Mesothelial cell of epicardium (in vitro differentiated cells): ENCODE measurements at regions not wholly inside any gene's neighbourhood (a gene's known extent, or its start where the extent isn't known, plus 50 kb on each side); places are given as distances from the start of the nearest gene placed in this dataset.

Experiments
- DNase-seq, 2 experiments: peaks; one replicate each; pipeline ENCODE4 v3.0.0; 2021; ENCODE audit warnings: low spot score in 2 of 2; ENCODE audit not compliant: unreplicated experiment in 2 of 2
- H3K27ac Mint-ChIP-seq: 2 replicates; pipeline ENCODE4 v1.8.0; 2021; ENCODE audit warnings: mixed read lengths
- H3K27me3 Mint-ChIP-seq: 2 replicates; pipeline ENCODE4 v1.8.0; 2021; ENCODE audit warnings: low read depth, mixed read lengths
- H3K36me3 Mint-ChIP-seq: 2 replicates; pipeline ENCODE4 v1.8.0; 2021; ENCODE audit warnings: mixed read lengths
- H3K4me1 Mint-ChIP-seq: 2 replicates; pipeline ENCODE4 v1.8.0; 2021; ENCODE audit warnings: mixed read lengths
- H3K4me3 Mint-ChIP-seq: 2 replicates; pipeline ENCODE4 v1.8.0; 2021; ENCODE audit warnings: mild to moderate bottlenecking, moderate library complexity, mixed read lengths
- H3K9me3 Mint-ChIP-seq: 2 replicates; pipeline ENCODE4 v1.8.0; 2021; ENCODE audit warnings: mixed read lengths
- CTCF ChIP-seq: fragments of 200-600 bp; sonication (generic); IDR thresholded peaks from one replicate; pipeline ENCODE4 v1.5.0; 2021; ENCODE audit warnings: antibody characterized with exemption; ENCODE audit not compliant: unreplicated experiment

GRCh38 chr11:133746663-133747306, 98.5 kb downstream of the SPATA19 start:
- TF ChIP-seq CTCF = no peak
- Mint-ChIP-seq H3K27me3 (peaks cover 20% of the 10 kb centered on the region), H3K4me3 (no peak overlapping the region), H3K9me3 (no peaks in the 10 kb centered on the region), H3K4me1 (no peaks in the 10 kb centered on the region), H3K36me3 (no peaks in the 10 kb centered on the region), H3K27ac (no peak overlapping the region)
- no peak for DNase-seq

- H3K27ac Mint-ChIP-seq = no peak overlapping the region
- H3K36me3 Mint-ChIP-seq = no peaks in the 10 kb centered on the region
- H3K9me3 Mint-ChIP-seq = no peaks in the 10 kb centered on the region
- H3K27me3 Mint-ChIP-seq = peaks cover 20% of the 10 kb centered on the region
- no peak for DNase-seq
- H3K4me3 Mint-ChIP-seq = no peak overlapping the region
- no peaks in the 10 kb centered on the region for H3K4me1 Mint-ChIP-seq
- TF ChIP-seq CTCF = no peak
Observed at GRCh38 chr11:133745791-133746190, 99.5 kb downstream of the SPATA19 start.

- H3K4me1 Mint-ChIP-seq = no peaks in the 10 kb centered on the region
- no peaks in the 10 kb centered on the region for H3K36me3 Mint-ChIP-seq
- H3K4me3 Mint-ChIP-seq = no peak overlapping the region
- H3K27me3 Mint-ChIP-seq = peaks cover 18% of the 10 kb centered on the region
- H3K9me3 Mint-ChIP-seq = no peaks in the 10 kb centered on the region
- no peak overlapping the region for H3K27ac Mint-ChIP-seq
- no peak for DNase-seq
- TF ChIP-seq CTCF = no peak
Observed at GRCh38 chr11:133742353-133742752, 103.0 kb downstream of the SPATA19 start.

- Mint-ChIP-seq H3K9me3 (no peaks in the 10 kb centered on the region), H3K36me3 (no peaks in the 10 kb centered on the region), H3K27ac (no peak overlapping the region), H3K4me1 (no peaks in the 10 kb centered on the region), H3K4me3 (no peak overlapping the region), H3K27me3 (peaks cover 12% of the 10 kb centered on the region)
- TF ChIP-seq CTCF = no peak
- DNase-seq = no peak
Observed at GRCh38 chr11:133740963-133741362, 104.3 kb downstream of the SPATA19 start.

- no peaks in the 10 kb centered on the region for H3K9me3 Mint-ChIP-seq
- no peaks in the 10 kb centered on the region for H3K4me1 Mint-ChIP-seq
- H3K36me3 Mint-ChIP-seq = no peaks in the 10 kb centered on the region
- DNase-seq = no peak
- no peak overlapping the region for H3K4me3 Mint-ChIP-seq
- peaks cover 6% of the 10 kb centered on the region for H3K27me3 Mint-ChIP-seq
- no peak for TF ChIP-seq CTCF
- H3K27ac Mint-ChIP-seq = no peak overlapping the region
Observed at GRCh38 chr11:133739481-133739880, 105.8 kb downstream of the SPATA19 start.

GRCh38 chr11:133738624-133739023, 106.7 kb downstream of the SPATA19 start:
- no peak for TF ChIP-seq CTCF
- Mint-ChIP-seq H3K4me1 (no peaks in the 10 kb centered on the region), H3K4me3 (no peak overlapping the region), H3K36me3 (no peaks in the 10 kb centered on the region), H3K27ac (no peak overlapping the region), H3K27me3 (peaks cover 7% of the 10 kb centered on the region), H3K9me3 (no peaks in the 10 kb centered on the region)
- no peak for DNase-seq
